ENCODE measurements at regions not wholly inside any gene's neighbourhood (a gene's known extent, or its start where the extent isn't known, plus 50 kb on each side); places are given as distances from the start of the nearest gene placed in this dataset.

GRCh38 chr2:111231532-111232252 is 111.0 kb downstream of the BCL2L11 start:
- Histone ChIP-seq H3K27ac (no peak overlapping the region), H3K4me3 (no peak overlapping the region), H3K36me3 (no peaks in the 10 kb centered on the region), H3K27me3 (no peaks in the 10 kb centered on the region), H3K9me3 (peaks cover 0 to 7% (median 0%) of the 10 kb centered on the region in 4 donors), H3K4me1 (no peaks in the 10 kb centered on the region)
- no peak for DNase-seq
- 86 to 93% methylated on average over 7 of the region's 7 CpGs for WGBS, 2 donors
- intact Hi-C loops (cut with DNase I), result no loop called here
- TF ChIP-seq POLR2AphosphoS5 (IDR thresholded peaks at IDR 0.05) (no peak), CTCF (IDR thresholded peaks at IDR 0.05) (no peak), POLR2A (IDR thresholded peaks at IDR 0.05) (no peak), EP300 (IDR thresholded peaks at IDR 0.05) (no peak)

GRCh38 chr2:111235192-111236015 is 114.7 kb downstream of the BCL2L11 start:
- H3K4me1 ChIP-seq, result no peaks in the 10 kb centered on the region
- H3K9me3 ChIP-seq, result no peaks in the 10 kb centered on the region
- H3K27me3 ChIP-seq, result no peaks in the 10 kb centered on the region
- no peak for TF ChIP-seq EP300 (IDR thresholded peaks at IDR 0.05)
- no peak for TF ChIP-seq POLR2AphosphoS5 (IDR thresholded peaks at IDR 0.05)
- no peak for TF ChIP-seq CTCF (IDR thresholded peaks at IDR 0.05)
- no peak for TF ChIP-seq POLR2A (IDR thresholded peaks at IDR 0.05)
- H3K36me3 ChIP-seq, result no peaks in the 10 kb centered on the region
- H3K27ac ChIP-seq, result no peak overlapping the region
- no peak overlapping the region for H3K4me3 ChIP-seq
- WGBS, 2 donors, result 91% methylated on average over 13 of the region's 13 CpGs
- DNase-seq, result no peak
- intact Hi-C loops (cut with DNase I), result no loop called here

GRCh38 chr2:111236025-111236424 is 115.3 kb downstream of the BCL2L11 start:
- Histone ChIP-seq H3K36me3 (no peaks in the 10 kb centered on the region), H3K9me3 (no peaks in the 10 kb centered on the region), H3K4me1 (no peaks in the 10 kb centered on the region), H3K27me3 (no peaks in the 10 kb centered on the region), H3K27ac (no peak overlapping the region), H3K4me3 (no peak overlapping the region)
- TF ChIP-seq CTCF (IDR thresholded peaks at IDR 0.05) (no peak), POLR2A (IDR thresholded peaks at IDR 0.05) (no peak), EP300 (IDR thresholded peaks at IDR 0.05) (no peak)
- intact Hi-C loops (cut with DNase I), result no loop called here
- no peak for DNase-seq
- 91 to 92% methylated on average over 3 of the region's 3 CpGs for WGBS, 2 donors

- Histone ChIP-seq H3K27ac (no peak overlapping the region), H3K9me3 (no peaks in the 10 kb centered on the region), H3K4me3 (no peak overlapping the region), H3K36me3 (no peaks in the 10 kb centered on the region), H3K4me1 (no peaks in the 10 kb centered on the region), H3K27me3 (no peaks in the 10 kb centered on the region)
- DNase-seq, result no peak
- 90 to 97% methylated on average over 2 of the region's 2 CpGs for WGBS, 2 donors
- intact Hi-C loops (cut with DNase I), result no loop called here
- TF ChIP-seq POLR2AphosphoS5 (IDR thresholded peaks at IDR 0.05), result no peak
- no peak for TF ChIP-seq EP300 (IDR thresholded peaks at IDR 0.05)
- no peak for TF ChIP-seq POLR2A (IDR thresholded peaks at IDR 0.05)
- no peak for TF ChIP-seq CTCF (IDR thresholded peaks at IDR 0.05)
These were observed 117.6 kb downstream of the BCL2L11 start for GRCh38 chr2:111238296-111238695.

All from sigmoid colon (tissue), 6 donors.